GM13976 (cell line): ENCODE measurements at regions not wholly inside any gene's neighbourhood (a gene's known extent, or its start where the extent isn't known, plus 50 kb on each side); places are given as distances from the start of the nearest gene placed in this dataset.
A peak's percentile ranks its signal among the peaks of the same experiment; 100 is the strongest.

Experiments
- DNase-seq: peaks from one replicate; pipeline ENCODE4 v3.0.0; 2012; ENCODE audit warnings: low spot score
- in situ Hi-C: fragments of 300-500 bp; cut with MboI; formaldehyde crosslinking; loops from one replicate; pipeline ENCODE4 v1.12.0; 2022; ENCODE audit warnings: low sequenced_read_pairs, mixed read lengths, inconsistent platforms; ENCODE audit not compliant: unreplicated experiment
- TF ChIP-seq, protein P1 (sequence below): IDR thresholded peaks from 2 replicates; pipeline ENCODE4 v1.5.1; 2012; ENCODE audit warnings: borderline replicate concordance, mild to moderate bottlenecking; ENCODE audit not compliant: insufficient read depth; ENCODE audit errors: extremely low read depth, missing control alignments, control extremely low read depth

GRCh38 chr11:109039611-109040010 is 374.7 kb downstream of the DDX10 start:
- in situ Hi-C loops: no loop called here

DNA sequence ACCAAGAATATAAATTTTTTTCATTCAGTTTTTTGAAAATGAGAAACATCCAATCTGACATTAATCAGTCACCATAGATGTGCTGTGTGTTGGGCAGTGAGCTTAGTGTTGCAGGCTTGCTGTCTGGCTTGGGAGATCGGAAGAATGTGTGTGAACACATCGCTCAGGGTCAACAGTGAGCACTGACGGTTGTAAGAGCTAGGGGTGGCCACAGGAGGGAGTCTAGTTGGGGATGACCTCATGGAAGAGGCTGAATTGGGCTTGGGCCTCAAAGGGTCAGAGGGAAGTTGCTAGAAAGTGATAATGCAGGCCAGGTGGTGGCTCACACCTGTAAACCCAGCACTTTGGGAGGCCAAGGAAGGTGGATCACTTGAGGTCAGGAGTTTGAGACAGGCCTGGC is 375.4 kb downstream of the DDX10 start:
- no peak for DNase-seq
- TF ChIP-seq, protein P1, sequence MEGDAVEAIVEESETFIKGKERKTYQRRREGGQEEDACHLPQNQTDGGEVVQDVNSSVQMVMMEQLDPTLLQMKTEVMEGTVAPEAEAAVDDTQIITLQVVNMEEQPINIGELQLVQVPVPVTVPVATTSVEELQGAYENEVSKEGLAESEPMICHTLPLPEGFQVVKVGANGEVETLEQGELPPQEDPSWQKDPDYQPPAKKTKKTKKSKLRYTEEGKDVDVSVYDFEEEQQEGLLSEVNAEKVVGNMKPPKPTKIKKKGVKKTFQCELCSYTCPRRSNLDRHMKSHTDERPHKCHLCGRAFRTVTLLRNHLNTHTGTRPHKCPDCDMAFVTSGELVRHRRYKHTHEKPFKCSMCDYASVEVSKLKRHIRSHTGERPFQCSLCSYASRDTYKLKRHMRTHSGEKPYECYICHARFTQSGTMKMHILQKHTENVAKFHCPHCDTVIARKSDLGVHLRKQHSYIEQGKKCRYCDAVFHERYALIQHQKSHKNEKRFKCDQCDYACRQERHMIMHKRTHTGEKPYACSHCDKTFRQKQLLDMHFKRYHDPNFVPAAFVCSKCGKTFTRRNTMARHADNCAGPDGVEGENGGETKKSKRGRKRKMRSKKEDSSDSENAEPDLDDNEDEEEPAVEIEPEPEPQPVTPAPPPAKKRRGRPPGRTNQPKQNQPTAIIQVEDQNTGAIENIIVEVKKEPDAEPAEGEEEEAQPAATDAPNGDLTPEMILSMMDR: no peak
- in situ Hi-C loops: no loop called here

More at GRCh38 chr11:109039611-109040010, 374.7 kb downstream of the DDX10 start:
- no peak for DNase-seq
- TF ChIP-seq, protein P1: no peak

GRCh38 chr11:109041876-109042275 is 377.0 kb downstream of the DDX10 start:
- TF ChIP-seq, protein P1: no peak
- no peak for DNase-seq
- in situ Hi-C loops: no loop called here

DNA sequence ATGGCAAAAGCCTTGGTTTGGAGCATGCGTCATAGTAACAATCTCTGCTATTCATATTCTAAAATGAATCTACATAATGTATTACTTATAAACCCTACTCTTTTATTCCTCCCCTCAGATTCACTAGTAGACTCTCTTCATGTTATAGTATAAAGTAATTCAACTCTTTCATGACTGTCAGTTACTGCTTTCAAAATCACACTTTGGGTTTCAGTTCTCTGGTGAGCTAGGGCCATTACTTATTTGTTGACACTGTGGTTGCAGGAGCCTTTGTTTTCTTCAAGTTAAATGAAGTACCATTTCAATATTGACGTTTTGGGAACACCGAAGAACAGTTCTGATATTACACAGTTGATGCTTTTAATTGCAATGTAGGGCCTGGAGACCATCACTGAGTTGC is 378.4 kb downstream of the DDX10 start:
- TF ChIP-seq, protein P1: no peak
- DNase-seq: peak; percentile 2
- in situ Hi-C loops: no loop called here

DNA sequence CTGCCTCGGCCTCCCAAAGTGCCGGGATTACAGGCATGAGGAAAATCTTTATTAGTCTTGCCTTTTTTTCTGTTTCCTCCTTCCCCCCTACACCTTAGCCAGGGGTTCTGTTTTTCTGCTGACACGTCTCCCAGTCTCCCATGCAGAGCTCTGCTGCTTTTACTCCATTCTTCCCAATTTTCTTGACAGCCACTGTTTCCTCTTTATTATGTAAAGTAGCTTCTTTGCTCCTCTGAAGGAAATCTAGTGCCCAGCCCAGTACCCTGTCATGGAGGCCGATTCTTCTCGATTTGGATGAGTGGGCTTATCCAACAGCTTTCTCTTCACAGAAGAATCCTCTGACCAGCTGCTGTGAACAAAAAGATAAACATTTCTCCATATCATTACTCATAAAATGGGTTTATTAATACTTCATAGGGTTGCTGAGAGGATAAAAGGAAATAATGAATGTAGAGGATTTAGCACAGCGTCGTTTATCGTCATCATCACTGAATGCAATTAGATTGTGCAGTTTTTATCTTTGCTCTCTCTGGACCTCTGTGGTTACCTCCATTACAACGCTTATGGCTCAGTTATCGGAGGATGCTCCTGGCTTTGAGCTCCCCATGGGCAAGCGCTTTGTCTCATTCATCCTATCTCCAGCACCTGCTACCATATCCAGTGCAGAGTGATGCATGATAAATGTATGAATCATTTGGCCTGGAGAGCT is 375.6 kb upstream of the C11orf87 start:
- in situ Hi-C loops: no loop called here
- no peak for DNase-seq
- TF ChIP-seq, protein P1: no peak

DNA sequence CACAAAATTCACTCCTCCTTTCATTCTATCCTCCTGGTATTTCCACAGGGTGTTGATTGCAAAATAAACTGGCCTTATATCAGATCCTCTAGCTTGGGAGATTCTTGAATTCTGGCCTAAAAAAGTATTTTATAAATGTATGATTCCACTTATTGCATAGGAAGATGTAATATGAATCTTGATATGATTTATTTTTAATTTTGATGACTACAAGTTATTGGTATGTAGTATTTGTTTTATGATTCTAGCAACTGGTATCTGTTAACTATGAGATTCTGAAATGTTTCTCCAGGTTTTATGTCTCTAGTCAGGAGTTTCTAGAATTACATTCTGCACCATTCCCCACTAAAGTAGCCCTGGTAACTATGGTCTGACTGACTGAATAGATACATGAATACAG is 373.9 kb upstream of the C11orf87 start:
- no peak for DNase-seq
- TF ChIP-seq, protein P1: no peak
- in situ Hi-C loops: no loop called here

DNA sequence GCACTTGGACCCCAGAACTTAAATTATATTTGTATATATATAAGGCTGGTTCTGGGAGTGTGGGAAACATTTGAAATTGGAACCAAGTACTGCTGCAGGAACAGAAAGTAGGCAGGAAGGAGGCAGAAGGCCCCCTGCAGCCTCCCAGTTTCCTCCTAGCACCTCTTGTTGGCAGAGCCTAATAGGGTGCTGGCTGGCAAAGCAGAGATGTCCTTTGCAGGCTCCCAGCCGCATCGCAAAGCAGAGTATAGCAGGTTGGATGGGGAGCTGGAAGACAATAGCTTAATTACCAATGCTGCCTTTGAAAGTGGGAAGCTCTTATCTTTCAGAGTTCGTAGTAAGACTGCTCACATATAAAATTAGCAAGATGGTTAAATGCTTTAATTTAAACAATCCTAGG is 370.8 kb upstream of the C11orf87 start:
- TF ChIP-seq, protein P1: no peak
- in situ Hi-C loops: no loop called here
- no peak for DNase-seq
